Neural progenitor cell (in vitro differentiated cells): ENCODE measurements at regions not wholly inside any gene's neighbourhood (a gene's known extent, or its start where the extent isn't known, plus 50 kb on each side); places are given as distances from the start of the nearest gene placed in this dataset.

Experiments used
- CTCF ChIP-seq: fragments of 200-600 bp; sonication (generic); IDR thresholded peaks from 2 replicates; pipeline ENCODE4 v1.5.1; 2017; ENCODE audit warnings: antibody characterized with exemption, mild to moderate bottlenecking
- EZH2 ChIP-seq: fragments of 200-600 bp; sonication (generic); IDR thresholded peaks from 2 replicates; pipeline ENCODE4 v1.6.1; 2017; ENCODE audit warnings: antibody characterized with exemption, mild to moderate bottlenecking, moderate library complexity

GRCh38 chr7:80999100-80999499 is 80.2 kb upstream of the SEMA3C start:
- TF ChIP-seq CTCF, result no peak
- no peak for TF ChIP-seq EZH2
